Stimulated activated naive CD8-positive, alpha-beta T cell treated with anti-CD3 and anti-CD28 coated beads, Interleukin-15, amount 100 ng/mL, for 72 hours (primary cell): ENCODE measurements at regions not wholly inside any gene's neighbourhood (a gene's known extent, or its start where the extent isn't known, plus 50 kb on each side); places are given as distances from the start of the nearest gene placed in this dataset.

Experiments used
- ATAC-seq: fragments of 150-1000 bp; cut with Tn5 transposase; 2 replicates; pipeline ENCODE4 v1.10.0; 2021; ENCODE audit warnings: mild to moderate bottlenecking, moderate library complexity
- DNase-seq, 2 donors: peaks; one replicate each; pipeline ENCODE4 v3.0.0; 2021 to 2022
- H3K27ac Mint-ChIP-seq, 2 donors: one replicate each; pipeline ENCODE4 v1.8.0; 2022; ENCODE audit warnings: mild to moderate bottlenecking in 2 of 2, mixed read lengths in 2 of 2, moderate library complexity in 2 of 2
- H3K27me3 Mint-ChIP-seq: one replicate; pipeline ENCODE4 v1.8.0; 2022; ENCODE audit warnings: mixed read lengths
- H3K4me1 Mint-ChIP-seq: one replicate; pipeline ENCODE4 v1.8.0; 2022; ENCODE audit warnings: mild to moderate bottlenecking, mixed read lengths
- H3K4me3 Mint-ChIP-seq, 2 donors: one replicate each; pipeline ENCODE4 v1.8.0; 2022; ENCODE audit warnings: mild to moderate bottlenecking in 2 of 2, mixed read lengths in 2 of 2, moderate library complexity in 1 of 2
- H3K9me3 Mint-ChIP-seq, 2 donors: one replicate each; pipeline ENCODE4 v1.8.0; 2022; ENCODE audit warnings: mixed read lengths in 2 of 2

DNA sequence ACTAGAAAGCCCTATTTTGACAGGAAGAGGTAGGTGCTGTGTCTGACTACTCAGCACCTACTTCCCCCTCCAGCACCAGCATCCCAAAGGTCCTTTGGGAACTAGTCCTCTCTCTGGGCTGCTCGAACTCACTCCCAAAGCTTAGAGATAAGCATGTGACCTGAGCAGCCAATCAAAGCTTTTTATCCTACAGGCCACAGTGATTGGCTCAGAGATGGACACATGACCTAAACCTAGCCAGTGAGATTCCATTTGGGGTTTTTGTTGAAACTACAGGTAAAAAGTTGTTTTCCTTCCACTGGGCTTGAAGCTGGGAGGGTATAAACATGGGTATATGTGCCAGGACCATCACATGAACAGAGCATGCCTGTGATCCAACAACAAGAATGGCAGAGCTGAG is 186.5 kb upstream of the PPP2R3A start:
- Mint-ChIP-seq H3K27me3 (no peaks in the 10 kb centered on the region), H3K27ac (no peak overlapping the region), H3K4me1 (no peaks in the 10 kb centered on the region), H3K9me3 (peaks cover 0 to 7% of the 10 kb centered on the region in 2 donors), H3K4me3 (no peak overlapping the region)
- no peak for DNase-seq
- no peak for ATAC-seq

GRCh38 chr3:135779590-135780235 is 185.8 kb upstream of the PPP2R3A start:
- Mint-ChIP-seq H3K9me3 (peaks cover 0 to 11% of the 10 kb centered on the region in 2 donors), H3K27ac (no peak overlapping the region), H3K4me3 (no peak overlapping the region), H3K4me1 (no peaks in the 10 kb centered on the region), H3K27me3 (no peaks in the 10 kb centered on the region)
- ATAC-seq = no peak
- DNase-seq = no peak

DNA sequence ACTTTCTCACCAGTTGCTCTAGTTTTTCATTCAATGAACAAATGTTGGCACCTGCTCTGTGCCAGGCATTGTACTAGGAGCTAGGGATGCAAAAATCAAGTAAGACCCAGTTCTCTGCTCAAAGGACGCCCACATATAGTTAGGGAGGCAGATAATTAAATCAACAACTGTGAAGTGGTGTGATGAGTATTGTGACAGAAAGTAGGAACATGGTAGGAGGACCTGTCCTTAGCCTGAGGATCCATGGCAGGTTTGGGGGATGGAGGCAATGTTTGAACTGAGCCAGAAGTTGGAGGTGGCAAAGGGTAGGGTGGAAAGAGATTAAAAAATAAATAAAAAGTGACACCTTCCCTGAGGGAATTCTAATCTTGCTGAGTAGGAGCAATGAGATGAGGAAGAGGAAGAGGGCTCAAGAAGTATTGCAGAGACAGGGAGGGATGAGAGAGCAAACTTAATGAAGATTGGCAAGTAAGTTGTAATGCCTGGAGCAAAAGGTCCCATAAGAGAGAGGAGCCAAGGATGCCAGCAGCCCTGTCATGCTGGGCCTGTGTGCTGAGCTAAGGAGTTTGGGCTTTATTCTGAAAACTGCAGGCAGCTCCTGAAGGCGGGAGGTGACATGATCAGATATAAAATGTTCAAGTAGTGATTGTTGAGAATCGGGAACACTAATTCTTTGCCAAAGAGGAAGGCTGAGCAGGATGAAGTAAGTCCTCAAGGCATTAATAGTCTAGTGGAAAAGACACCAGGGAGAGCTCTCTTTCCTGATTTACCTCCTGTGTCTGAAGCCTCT is 184.3 kb upstream of the PPP2R3A start:
- H3K27ac Mint-ChIP-seq = no peak overlapping the region
- ATAC-seq (no peak), DNase-seq (no peak)
- H3K4me1 Mint-ChIP-seq = no peaks in the 10 kb centered on the region
- H3K9me3 Mint-ChIP-seq = peaks cover 0 to 21% of the 10 kb centered on the region in 2 donors
- no peak overlapping the region for H3K4me3 Mint-ChIP-seq
- H3K27me3 Mint-ChIP-seq = no peaks in the 10 kb centered on the region

GRCh38 chr3:135784557-135784956 is 181.0 kb upstream of the PPP2R3A start:
- H3K27ac Mint-ChIP-seq = no peak overlapping the region
- ATAC-seq = no peak
- no peak overlapping the region for H3K4me3 Mint-ChIP-seq
- DNase-seq = no peak
- H3K27me3 Mint-ChIP-seq = no peaks in the 10 kb centered on the region
- peaks cover 0 to 23% of the 10 kb centered on the region in 2 donors for H3K9me3 Mint-ChIP-seq
- H3K4me1 Mint-ChIP-seq = no peaks in the 10 kb centered on the region

DNA sequence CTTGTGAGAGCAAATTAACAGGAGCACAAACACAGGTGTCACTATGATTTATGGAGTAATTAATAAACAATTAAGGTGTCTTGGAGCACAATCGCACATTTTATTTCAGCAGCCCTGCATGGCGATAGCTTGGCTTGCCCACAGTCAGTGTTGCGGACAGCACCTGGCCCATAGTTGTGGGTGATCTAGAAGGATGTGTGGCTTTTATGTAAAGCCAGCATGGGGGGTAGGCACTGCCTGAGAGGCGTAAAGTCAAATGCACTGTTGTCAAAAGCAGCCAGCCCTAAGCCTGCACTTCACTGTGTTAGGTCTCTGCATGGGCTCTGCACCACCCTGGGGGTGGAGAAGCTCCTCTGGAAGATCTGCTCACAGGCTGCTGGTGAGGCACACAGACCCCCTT is 177.4 kb upstream of the PPP2R3A start:
- ATAC-seq (peak; percentile 31), DNase-seq (no peak)
- H3K9me3 Mint-ChIP-seq = peaks cover 0 to 23% of the 10 kb centered on the region in 2 donors
- H3K4me3 Mint-ChIP-seq = no peak overlapping the region
- no peaks in the 10 kb centered on the region for H3K4me1 Mint-ChIP-seq
- no peaks in the 10 kb centered on the region for H3K27me3 Mint-ChIP-seq
- H3K27ac Mint-ChIP-seq = no peak overlapping the region

GRCh38 chr3:135788978-135789377 is 176.6 kb upstream of the PPP2R3A start:
- Mint-ChIP-seq H3K9me3 (peaks cover 0 to 23% of the 10 kb centered on the region in 2 donors), H3K4me1 (no peaks in the 10 kb centered on the region), H3K4me3 (no peak overlapping the region), H3K27ac (peak overlapping the region in 1 of 2 donors; percentile 48), H3K27me3 (no peaks in the 10 kb centered on the region)
- ATAC-seq (peak; percentile 19), DNase-seq (no peak)

- ATAC-seq (no peak), DNase-seq (no peak)
- Mint-ChIP-seq H3K27ac (no peak overlapping the region), H3K9me3 (peaks cover 0 to 15% of the 10 kb centered on the region in 2 donors), H3K4me3 (no peak overlapping the region), H3K4me1 (no peaks in the 10 kb centered on the region), H3K27me3 (no peaks in the 10 kb centered on the region)
Measured at GRCh38 chr3:135792174-135792573, 173.4 kb upstream of the PPP2R3A start.

DNA sequence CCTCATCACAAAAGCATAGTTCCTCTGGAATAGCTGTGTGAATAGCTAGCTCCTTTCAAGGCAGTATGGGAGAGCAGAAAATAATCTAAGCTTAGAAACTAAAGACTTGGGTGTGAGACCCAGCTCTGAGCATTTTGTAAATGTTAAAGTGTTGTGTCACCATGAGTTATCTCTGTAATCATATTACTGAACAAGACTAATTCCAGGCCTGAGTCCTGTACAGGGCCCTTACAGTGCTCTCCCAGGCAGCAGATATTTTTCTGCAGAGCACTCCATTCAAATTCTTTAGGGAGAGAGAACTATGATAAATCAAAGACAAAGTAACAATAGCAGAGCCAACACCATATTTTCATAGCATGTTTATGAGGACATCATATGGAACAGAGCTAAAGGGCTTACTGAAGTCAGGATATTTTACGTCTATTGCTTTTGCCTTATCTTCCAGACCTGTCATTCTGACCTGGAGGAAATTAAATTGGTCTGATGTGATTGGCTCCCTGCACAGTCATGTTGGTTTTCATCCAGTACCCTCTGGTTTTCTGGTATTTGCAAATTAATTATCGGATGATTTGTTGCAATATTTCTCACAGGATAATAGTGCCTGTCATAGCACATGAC is 172.6 kb upstream of the PPP2R3A start:
- DNase-seq (no peak), ATAC-seq (no peak)
- Mint-ChIP-seq H3K4me1 (no peaks in the 10 kb centered on the region), H3K27ac (no peak overlapping the region), H3K9me3 (peaks cover 0 to 15% of the 10 kb centered on the region in 2 donors), H3K27me3 (no peaks in the 10 kb centered on the region), H3K4me3 (no peak overlapping the region)

DNA sequence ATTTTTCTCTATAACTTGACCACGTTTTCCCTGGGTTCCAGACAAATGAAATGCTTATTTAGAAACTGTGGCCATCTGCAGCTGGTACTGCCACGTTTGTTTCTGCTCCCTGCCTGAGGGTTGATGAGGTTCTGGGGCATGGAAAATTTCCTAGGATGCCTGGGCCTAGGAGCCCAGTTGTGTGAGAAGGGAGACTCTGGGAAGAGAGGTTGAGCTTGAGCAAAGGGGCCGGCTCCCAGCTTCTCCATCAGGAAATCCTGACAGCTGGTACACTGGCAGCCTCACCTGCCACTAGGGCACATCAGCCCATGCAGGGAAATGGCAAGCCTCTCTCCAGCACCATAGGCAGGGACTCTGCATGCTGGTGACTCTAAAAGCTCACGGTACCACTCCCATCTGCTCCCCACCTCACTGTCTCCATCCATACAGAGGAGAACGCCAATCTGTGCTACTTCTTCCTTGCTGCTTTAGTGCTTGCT is 165.4 kb upstream of the PPP2R3A start:
- ATAC-seq (no peak), DNase-seq (no peak)
- Mint-ChIP-seq H3K4me1 (no peaks in the 10 kb centered on the region), H3K9me3 (peaks cover 0 to 12% of the 10 kb centered on the region in 2 donors), H3K27me3 (no peaks in the 10 kb centered on the region), H3K27ac (no peak overlapping the region), H3K4me3 (no peak overlapping the region)

DNA sequence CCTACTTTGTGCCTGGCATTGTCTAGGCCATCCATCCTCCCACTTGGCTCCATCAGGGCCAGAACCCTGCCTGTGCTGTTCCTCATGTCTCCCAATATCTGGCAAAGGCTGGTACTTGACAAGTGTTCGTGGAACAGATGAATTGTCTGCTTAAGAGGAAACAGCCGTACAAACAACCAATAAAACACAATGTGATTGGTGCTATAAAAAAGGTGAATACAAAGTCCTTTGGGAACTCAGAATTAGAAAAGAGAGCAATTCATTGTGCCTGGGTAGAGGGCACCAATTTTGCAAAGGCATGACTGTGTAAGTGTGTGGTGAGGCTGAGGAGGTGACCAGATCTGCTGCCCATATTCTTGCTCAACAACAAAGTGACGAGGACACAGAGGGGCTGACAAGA is 164.5 kb upstream of the PPP2R3A start:
- Mint-ChIP-seq H3K9me3 (peaks cover 0 to 12% of the 10 kb centered on the region in 2 donors), H3K27me3 (no peaks in the 10 kb centered on the region), H3K4me1 (no peaks in the 10 kb centered on the region), H3K4me3 (no peak overlapping the region), H3K27ac (no peak overlapping the region)
- ATAC-seq = no peak
- no peak for DNase-seq

DNA sequence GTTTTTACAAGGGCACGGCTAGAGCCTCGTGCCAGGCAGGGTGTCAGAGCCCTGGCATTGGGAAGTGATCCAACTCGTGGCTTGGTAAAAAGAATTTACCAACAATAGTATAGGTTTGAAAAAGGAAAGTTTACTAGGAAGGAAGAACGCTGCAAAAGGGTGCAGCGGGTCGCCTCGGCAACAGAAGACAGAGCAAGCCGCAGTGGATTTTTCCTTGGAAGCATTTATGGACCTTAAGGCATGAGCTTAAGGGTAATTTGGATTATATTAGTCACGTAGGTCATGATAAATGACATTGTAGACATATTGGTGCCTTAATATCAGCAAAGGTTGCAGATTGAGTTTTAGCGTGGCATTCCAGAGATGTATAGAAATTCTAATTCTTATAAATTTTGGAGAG is 163.4 kb upstream of the PPP2R3A start:
- H3K9me3 Mint-ChIP-seq = peaks cover 0 to 7% of the 10 kb centered on the region in 2 donors

DNA sequence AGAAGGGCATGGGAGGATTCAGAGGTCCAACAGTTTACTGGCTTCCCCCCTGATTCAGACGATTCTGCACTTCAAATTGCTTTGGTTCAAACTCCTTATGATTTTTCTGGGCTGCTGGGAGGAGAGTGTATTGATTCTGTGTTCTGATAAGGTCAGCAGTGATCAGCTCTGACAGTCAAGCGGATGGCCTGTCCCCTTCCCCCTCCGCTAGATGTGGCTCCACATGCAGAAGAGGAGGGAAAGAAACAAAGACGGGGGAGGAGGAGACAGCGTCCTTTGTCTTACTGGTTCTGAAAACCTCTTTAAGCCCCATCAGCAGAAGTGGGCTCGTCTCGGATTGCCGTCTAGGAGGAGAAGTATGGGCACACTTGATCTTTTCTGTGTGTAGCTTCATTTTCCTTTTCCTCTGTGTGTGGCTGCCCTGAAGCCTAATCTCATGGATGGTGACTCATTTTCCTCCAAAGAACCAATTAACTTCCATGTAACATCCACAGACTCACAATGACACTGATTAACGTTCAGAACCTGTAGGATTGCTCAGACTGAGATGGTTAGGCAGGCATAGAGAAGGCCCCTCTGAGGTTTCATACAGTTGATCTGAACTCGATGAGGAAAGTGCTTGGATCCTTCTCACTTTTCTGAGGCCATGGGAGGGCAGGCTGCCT is 162.4 kb upstream of the PPP2R3A start:
- Mint-ChIP-seq H3K9me3 (peaks cover 0 to 7% of the 10 kb centered on the region in 2 donors), H3K4me1 (no peaks in the 10 kb centered on the region), H3K4me3 (no peak overlapping the region), H3K27ac (no peak overlapping the region), H3K27me3 (no peaks in the 10 kb centered on the region)
- ATAC-seq = no peak
- DNase-seq = no peak

More for the DNA sequence above, 163.4 kb upstream of the PPP2R3A start:
- DNase-seq (no peak), ATAC-seq (no peak)
- H3K4me1 Mint-ChIP-seq = no peaks in the 10 kb centered on the region
- H3K27ac Mint-ChIP-seq = no peak overlapping the region
- H3K27me3 Mint-ChIP-seq = no peaks in the 10 kb centered on the region
- H3K4me3 Mint-ChIP-seq = no peak overlapping the region

DNA sequence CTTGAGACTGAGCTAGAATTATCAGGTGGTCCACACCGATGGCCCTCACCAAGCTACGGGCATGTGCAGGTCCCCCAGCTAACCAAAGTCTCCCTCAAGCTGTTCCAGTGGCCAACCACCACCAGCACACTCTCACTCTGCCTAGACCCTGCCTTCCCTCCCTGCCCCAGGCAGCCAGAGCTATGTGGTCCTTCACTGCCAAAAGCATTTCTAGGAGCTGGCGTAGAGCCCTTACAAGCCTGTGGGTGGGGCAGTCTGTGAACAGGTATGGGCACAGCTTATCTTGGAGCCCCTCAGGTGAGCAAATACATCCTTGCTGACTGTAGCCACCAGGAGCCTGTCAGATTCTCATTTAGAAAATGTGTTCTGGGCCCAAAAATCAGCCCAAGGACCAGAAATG is 159.8 kb upstream of the PPP2R3A start:
- ATAC-seq (no peak), DNase-seq (no peak)
- peaks cover 7% of the 10 kb centered on the region for H3K27me3 Mint-ChIP-seq
- no peak overlapping the region for H3K27ac Mint-ChIP-seq
- H3K4me3 Mint-ChIP-seq = no peak overlapping the region
- H3K9me3 Mint-ChIP-seq = peaks cover 0 to 6% of the 10 kb centered on the region in 2 donors
- H3K4me1 Mint-ChIP-seq = no peaks in the 10 kb centered on the region

DNA sequence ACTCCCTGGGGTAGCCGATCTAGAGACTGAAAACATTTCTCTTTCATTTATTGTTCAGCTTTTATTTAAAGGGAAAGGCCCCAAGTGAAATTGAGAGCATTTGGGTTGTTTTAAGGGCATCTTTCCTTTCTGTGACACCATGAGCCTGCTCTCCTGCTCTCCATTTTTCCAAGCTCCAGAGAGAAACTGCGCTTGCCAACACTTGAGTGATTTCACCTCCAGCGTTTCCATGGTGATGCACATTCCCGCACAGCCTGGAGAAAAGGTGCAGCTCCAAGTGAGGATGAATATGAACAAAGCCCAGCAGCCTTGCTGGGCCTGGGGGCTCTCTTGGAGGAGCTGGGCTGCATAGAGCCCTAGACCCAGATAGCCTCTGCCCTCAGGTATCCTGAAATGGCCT is 159.2 kb upstream of the PPP2R3A start:
- Mint-ChIP-seq H3K27me3 (peaks cover 13% of the 10 kb centered on the region), H3K4me3 (no peak overlapping the region), H3K27ac (no peak overlapping the region), H3K9me3 (no peaks in the 10 kb centered on the region), H3K4me1 (no peaks in the 10 kb centered on the region)
- DNase-seq (no peak), ATAC-seq (no peak)

DNA sequence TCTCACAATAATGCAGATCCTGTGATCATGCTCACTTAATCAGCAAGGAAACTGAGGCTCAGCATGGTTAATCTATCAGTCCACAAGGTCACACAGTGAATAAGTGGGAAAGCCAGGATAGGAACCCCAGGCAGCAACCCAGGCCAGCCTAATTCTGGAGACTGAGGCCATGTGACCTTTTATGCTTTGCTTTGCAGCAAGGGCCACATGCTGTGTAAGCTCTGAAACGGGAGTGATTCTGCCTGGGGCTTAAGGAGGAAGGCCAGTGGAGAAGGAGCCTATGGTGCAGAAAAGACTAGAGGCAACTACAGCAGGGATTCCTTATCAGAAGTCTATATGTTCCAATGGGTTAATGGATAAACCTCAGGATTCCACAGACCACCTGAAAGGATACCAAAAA is 157.6 kb upstream of the PPP2R3A start:
- no peak for ATAC-seq
- peaks cover 15% of the 10 kb centered on the region for H3K27me3 Mint-ChIP-seq
- H3K4me1 Mint-ChIP-seq = no peaks in the 10 kb centered on the region

More for the DNA sequence above, 157.6 kb upstream of the PPP2R3A start:
- Mint-ChIP-seq H3K27ac (no peak overlapping the region), H3K9me3 (no peaks in the 10 kb centered on the region), H3K4me3 (no peak overlapping the region)
- DNase-seq = no peak
